Thyroid gland (tissue), 4 donors: ENCODE measurements at regions not wholly inside any gene's neighbourhood (a gene's known extent, or its start where the extent isn't known, plus 50 kb on each side); places are given as distances from the start of the nearest gene placed in this dataset.

Experiments
- DNase-seq, 2 donors: peaks; one replicate each; pipeline ENCODE4 v3.0.0-alpha.2; 2019
- H3K27ac ChIP-seq, 3 donors: fragments of 200-600 bp; sonication (generic); 1 replicate in 2 of 3; 2 replicates in 1 of 3; pipeline ENCODE4 v1.5.1; 2016 to 2019; ENCODE audit warnings: mild to moderate bottlenecking in 1 of 3, moderate library complexity in 1 of 3
- H3K27me3 ChIP-seq: fragments of 200-600 bp; sonication (generic); one replicate; pipeline ENCODE4 v1.5.1; 2019
- H3K36me3 ChIP-seq, 2 donors: fragments of 200-600 bp; sonication (generic); one replicate each; pipeline ENCODE4 v1.5.1; 2016 to 2019
- H3K4me1 ChIP-seq, 2 donors: fragments of 200-600 bp; sonication (generic); one replicate each; pipeline ENCODE4 v1.5.1; 2017 to 2019
- H3K4me3 ChIP-seq, 3 donors: fragments of 200-600 bp; sonication (generic); replicated peaks in 1 of 3; 1 replicate in 2 of 3; 2 replicates in 1 of 3; pipeline ENCODE4 v1.5.1; 2016; ENCODE audit warnings: mild to moderate bottlenecking in 1 of 3
- H3K9me3 ChIP-seq: fragments of 200-600 bp; sonication (generic); one replicate; pipeline ENCODE4 v1.5.1; 2017
- CTCF ChIP-seq, 6 experiments: fragments of 200-600 bp in 3 of 6; fragments of 450-650 bp in 3 of 6; sonication (generic) in 3 of 6; IDR thresholded peaks; one replicate each; pipeline ENCODE4 v1.5.1; 2016 to 2019; ENCODE audit warnings: antibody characterized with exemption in 6 of 6, mild to moderate bottlenecking in 2 of 6, inconsistent platforms in 1 of 6, moderate library complexity in 1 of 6
- POLR2A ChIP-seq, 2 donors: fragments of 450-650 bp; IDR thresholded peaks; one replicate each; pipeline ENCODE4 v1.6.1; 2017; ENCODE audit warnings: antibody characterized with exemption in 2 of 2, mild to moderate bottlenecking in 2 of 2, moderate library complexity in 1 of 2
- WGBS, 2 donors: methylation state at CpG; one replicate each; pipeline ENCODE4 v1.1.5; 2017; 5-methylcytosine and 5-hydroxymethylcytosine counted together
- intact Hi-C: fragments of 100-400 bp; cut with DNase I; formaldehyde crosslinking; loops from one replicate; pipeline ENCODE4 v1.15.1; 2023

DNA sequence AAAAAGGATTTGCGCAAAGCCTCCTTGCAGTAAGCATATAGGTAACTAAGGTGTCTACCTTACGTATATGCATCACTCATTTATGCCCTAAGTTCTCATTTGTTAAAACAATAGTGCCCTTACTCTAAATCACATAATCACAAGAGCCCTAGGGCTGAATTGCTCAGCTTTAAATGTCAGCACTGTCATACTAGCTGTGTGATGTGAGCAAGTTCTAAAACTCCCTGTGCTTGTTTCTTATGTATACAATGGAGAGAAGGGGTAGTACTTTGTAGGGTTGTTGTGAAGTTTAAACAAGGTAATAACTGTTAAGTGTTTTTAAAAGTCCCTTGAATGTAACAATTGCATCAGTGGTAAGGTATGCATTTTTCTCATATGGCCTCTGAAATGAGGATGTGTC lies 169.5 kb upstream of the DMRT1 start:
- H3K27me3 ChIP-seq, result no peaks in the 10 kb centered on the region
- TF ChIP-seq POLR2A (IDR thresholded peaks at IDR 0.05) (no peak), CTCF (IDR thresholded peaks at IDR 0.05) (no peak)
- peaks cover 10 to 23% of the 10 kb centered on the region in 2 donors for H3K4me1 ChIP-seq
- H3K4me3 ChIP-seq, result no peak overlapping the region
- no peaks in the 10 kb centered on the region for H3K9me3 ChIP-seq
- H3K36me3 ChIP-seq, result no peaks in the 10 kb centered on the region
- 96 to 98% methylated on average over 2 of the region's 2 CpGs for WGBS, 2 donors
- intact Hi-C loops, result no loop called here
- no peak overlapping the region for H3K27ac ChIP-seq
- DNase-seq, result no peak

DNA sequence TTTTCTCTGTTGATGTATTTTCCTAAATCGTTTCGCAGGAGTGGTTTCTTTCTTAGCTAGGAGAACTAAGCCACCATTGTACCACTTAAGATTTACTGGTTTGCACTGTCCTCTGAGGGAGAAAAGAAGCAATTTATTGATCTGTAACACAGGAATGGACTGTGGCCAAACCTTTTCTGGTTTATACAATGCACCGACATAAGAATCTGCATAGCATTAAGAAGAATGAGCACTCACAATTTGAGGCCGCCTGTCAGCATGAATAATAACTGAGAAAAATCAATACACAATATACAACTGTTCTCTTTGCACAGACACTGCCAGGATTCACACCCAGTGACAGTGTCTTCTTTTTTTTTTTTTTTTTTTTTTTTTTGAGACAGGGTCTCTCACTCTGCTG lies 168.6 kb upstream of the DMRT1 start:
- H3K27ac ChIP-seq, result no peak overlapping the region
- intact Hi-C loops, result no loop called here
- H3K4me1 ChIP-seq, result peaks cover 10 to 27% of the 10 kb centered on the region in 2 donors
- WGBS, 2 donors, result 65% methylated on average over 4 of the region's 4 CpGs
- no peaks in the 10 kb centered on the region for H3K36me3 ChIP-seq
- H3K9me3 ChIP-seq, result no peaks in the 10 kb centered on the region
- no peak overlapping the region for H3K4me3 ChIP-seq
- no peaks in the 10 kb centered on the region for H3K27me3 ChIP-seq
- no peak for DNase-seq
- TF ChIP-seq CTCF (IDR thresholded peaks at IDR 0.05) (no peak), POLR2A (IDR thresholded peaks at IDR 0.05) (no peak)

DNA sequence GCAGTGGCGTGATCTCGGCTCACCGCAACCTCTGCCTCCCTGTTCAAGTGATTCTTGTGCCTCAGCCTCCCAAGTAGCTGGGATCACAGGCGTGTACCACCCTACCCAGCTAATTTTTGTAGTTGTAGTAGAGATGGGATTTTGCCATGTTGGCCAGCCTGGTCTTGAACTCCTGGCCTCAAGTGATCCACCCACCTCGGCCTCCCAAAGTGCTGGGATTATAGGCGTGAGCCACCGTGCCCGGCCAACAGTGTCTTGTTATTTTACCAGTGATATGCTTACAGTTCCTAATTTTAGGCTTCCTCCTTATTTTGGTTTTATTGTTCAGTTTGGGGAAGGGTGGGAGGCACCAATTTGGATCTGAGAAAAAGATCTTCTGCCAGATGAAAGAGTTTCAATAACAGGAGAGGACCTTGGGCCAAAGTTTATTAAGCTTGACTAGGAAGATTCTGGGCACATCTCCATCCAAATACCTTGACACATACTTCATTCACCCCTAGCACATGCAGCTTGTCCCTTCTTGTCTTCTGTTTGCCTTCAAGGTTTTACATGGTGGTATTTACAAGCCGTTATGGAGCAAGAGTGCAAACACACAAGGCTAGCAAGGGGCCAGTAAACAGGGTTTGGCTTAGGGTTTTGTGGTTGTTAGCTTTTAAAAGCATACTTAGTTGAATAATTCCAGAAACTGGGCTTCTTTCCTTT lies 168.1 kb upstream of the DMRT1 start:
- TF ChIP-seq CTCF (IDR thresholded peaks at IDR 0.05) (no peak), POLR2A (IDR thresholded peaks at IDR 0.05) (no peak)
- H3K36me3 ChIP-seq, result no peaks in the 10 kb centered on the region
- peaks cover 10 to 31% of the 10 kb centered on the region in 2 donors for H3K4me1 ChIP-seq
- WGBS, 2 donors, result 88 to 90% methylated on average over 9 of the region's 9 CpGs
- intact Hi-C loops, result no loop called here
- H3K27ac ChIP-seq, result no peak overlapping the region
- no peak overlapping the region for H3K4me3 ChIP-seq
- no peaks in the 10 kb centered on the region for H3K27me3 ChIP-seq
- no peaks in the 10 kb centered on the region for H3K9me3 ChIP-seq
- DNase-seq, result no peak

DNA sequence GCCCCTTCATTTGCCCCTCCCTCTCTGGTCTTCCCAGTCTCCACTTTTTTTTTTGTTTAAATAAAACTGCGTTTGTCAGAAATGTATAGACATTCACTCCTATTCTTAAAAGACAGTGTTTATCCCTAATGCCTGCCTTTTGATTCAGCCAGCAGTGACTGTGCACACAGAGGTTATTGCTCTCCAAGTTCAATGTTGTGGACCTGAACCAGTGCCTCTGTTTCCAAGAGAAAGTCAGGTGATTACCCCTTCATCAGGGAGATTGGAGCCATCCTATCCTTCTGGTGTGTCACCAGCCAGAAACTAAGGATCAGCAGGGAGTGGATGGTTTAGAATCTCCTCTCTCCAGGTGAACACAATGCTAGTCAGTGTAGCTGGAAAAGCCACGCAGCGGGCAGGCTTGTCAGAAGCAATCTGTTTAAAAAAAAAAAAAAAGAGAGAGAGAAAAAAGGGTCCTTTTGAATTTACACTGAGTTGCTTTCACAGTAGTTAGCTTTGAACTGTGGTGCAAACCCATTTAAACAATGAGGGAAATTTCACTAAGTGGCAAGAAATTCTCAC lies 167.5 kb upstream of the DMRT1 start:
- intact Hi-C loops, result no loop called here
- Histone ChIP-seq H3K36me3 (no peaks in the 10 kb centered on the region), H3K9me3 (no peaks in the 10 kb centered on the region), H3K27ac (no peak overlapping the region), H3K4me3 (no peak overlapping the region), H3K27me3 (no peaks in the 10 kb centered on the region), H3K4me1 (peaks cover 10 to 31% of the 10 kb centered on the region in 2 donors)
- TF ChIP-seq CTCF (IDR thresholded peaks at IDR 0.05) (no peak), POLR2A (IDR thresholded peaks at IDR 0.05) (no peak)
- no peak for DNase-seq
- WGBS, 2 donors, result 73 to 88% methylated on average over 3 of the region's 3 CpGs

DNA sequence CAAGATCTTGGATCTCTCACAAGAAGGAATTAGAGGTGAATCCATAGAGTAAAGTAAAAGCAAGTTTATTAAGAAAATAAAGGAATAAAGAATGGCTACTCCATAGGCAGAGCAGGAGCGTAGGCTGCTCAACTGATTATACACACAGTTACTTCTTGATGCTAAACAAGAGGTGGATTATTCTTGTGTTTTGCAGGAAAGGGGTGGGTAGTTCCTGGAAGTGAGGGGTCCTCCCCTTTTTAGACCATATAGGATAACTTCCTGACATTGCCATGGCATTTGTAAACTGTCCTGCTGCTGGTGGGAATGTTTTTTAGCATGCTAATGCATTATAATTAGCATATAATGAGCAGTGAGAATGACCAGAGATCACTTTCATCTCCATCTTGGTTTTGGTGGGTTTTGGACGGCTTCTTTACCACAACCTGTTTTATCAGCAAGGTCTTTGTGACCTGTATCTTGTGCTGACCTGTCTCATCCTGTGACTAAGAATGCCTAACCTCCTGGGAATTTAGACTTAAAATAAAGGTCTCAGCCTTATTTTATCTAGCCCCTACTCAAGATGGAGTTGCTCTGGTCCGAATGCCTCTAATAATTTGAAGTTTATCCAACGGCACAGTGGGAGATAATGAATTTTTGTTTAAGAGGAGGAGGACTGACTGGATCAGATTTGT lies 165.7 kb upstream of the DMRT1 start:
- intact Hi-C loops, result no loop called here
- Histone ChIP-seq H3K36me3 (no peaks in the 10 kb centered on the region), H3K27me3 (no peaks in the 10 kb centered on the region), H3K27ac (no peak overlapping the region), H3K4me3 (no peak overlapping the region), H3K4me1 (peaks cover 10 to 31% of the 10 kb centered on the region in 2 donors), H3K9me3 (no peaks in the 10 kb centered on the region)
- WGBS, 2 donors, result 88 to 90% methylated on average over 4 of the region's 4 CpGs
- no peak for DNase-seq
- no peak for TF ChIP-seq POLR2A (IDR thresholded peaks at IDR 0.05)
- no peak for TF ChIP-seq CTCF (IDR thresholded peaks at IDR 0.05)
